ENCODE measurements at regions not wholly inside any gene's neighbourhood (a gene's known extent, or its start where the extent isn't known, plus 50 kb on each side); places are given as distances from the start of the nearest gene placed in this dataset.
"Not testable (repeated sequence)": the region's sequence is repeated elsewhere in the genome, so short reads cannot be mapped to it uniquely, and the experiment has no call there.

- no peak for FAIRE-seq
- TF ChIP-seq POLR2AphosphoS5 (IDR thresholded peaks at IDR 0.05; ENCODE audit: low read depth, low read length) (no peak), TAF1 (IDR thresholded peaks at IDR 0.05; ENCODE audit: low read depth, low read length) (no peak), SPI1 (IDR thresholded peaks at IDR 0.05; ENCODE audit: low read depth, low read length) (no peak), POLR2A (IDR thresholded peaks at IDR 0.05; ENCODE audit: low read depth, low read length) (no peak), POU2F2 (IDR thresholded peaks at IDR 0.05; ENCODE audit: low read depth, low read length) (no peak), PAX5 (IDR thresholded peaks at IDR 0.05; ENCODE audit: insufficient read depth, low read length, severe bottlenecking) (no peak)
- no peak for DNase-seq (ENCODE audit: insufficient read length, low spot score)
These were observed 273.7 kb upstream of the C1orf174 start for GRCh38 chr1:4173731-4174130.

GRCh38 chr1:4174291-4175200 is 274.5 kb upstream of the C1orf174 start:
- FAIRE-seq, result no peak
- no peak for DNase-seq (ENCODE audit: insufficient read length, low spot score)
- no peak for TF ChIP-seq POU2F2 (IDR thresholded peaks at IDR 0.05; ENCODE audit: low read depth, low read length)
- TF ChIP-seq PAX5 (IDR thresholded peaks at IDR 0.05; ENCODE audit: insufficient read depth, low read length, severe bottlenecking), result no peak
- no peak for TF ChIP-seq POLR2AphosphoS5 (IDR thresholded peaks at IDR 0.05; ENCODE audit: low read depth, low read length)
- TF ChIP-seq TAF1 (IDR thresholded peaks at IDR 0.05; ENCODE audit: low read depth, low read length), result no peak
- no peak for TF ChIP-seq SPI1 (IDR thresholded peaks at IDR 0.05; ENCODE audit: low read depth, low read length)
- TF ChIP-seq POLR2A (IDR thresholded peaks at IDR 0.05; ENCODE audit: low read depth, low read length), result no peak

GRCh38 chr1:4175566-4176405 is 275.7 kb upstream of the C1orf174 start:
- no peak for FAIRE-seq
- TF ChIP-seq POLR2A (IDR thresholded peaks at IDR 0.05; ENCODE audit: low read depth, low read length) (no peak), POLR2AphosphoS5 (IDR thresholded peaks at IDR 0.05; ENCODE audit: low read depth, low read length) (no peak), TAF1 (IDR thresholded peaks at IDR 0.05; ENCODE audit: low read depth, low read length) (no peak), POU2F2 (IDR thresholded peaks at IDR 0.05; ENCODE audit: low read depth, low read length) (no peak), SPI1 (IDR thresholded peaks at IDR 0.05; ENCODE audit: low read depth, low read length) (no peak), PAX5 (IDR thresholded peaks at IDR 0.05; ENCODE audit: insufficient read depth, low read length, severe bottlenecking) (no peak)
- DNase-seq (ENCODE audit: insufficient read length, low spot score), result no peak

- FAIRE-seq (no peak), DNase-seq (ENCODE audit: insufficient read length, low spot score) (no peak)
These were observed 276.8 kb upstream of the C1orf174 start for GRCh38 chr1:4176841-4177240.

GRCh38 chr1:4177425-4178150 is 277.5 kb upstream of the C1orf174 start:
- FAIRE-seq, result no peak

More at GRCh38 chr1:4176841-4177240, 276.8 kb upstream of the C1orf174 start:
- TF ChIP-seq TAF1 (IDR thresholded peaks at IDR 0.05; ENCODE audit: low read depth, low read length) (no peak), POLR2A (IDR thresholded peaks at IDR 0.05; ENCODE audit: low read depth, low read length) (no peak), POLR2AphosphoS5 (IDR thresholded peaks at IDR 0.05; ENCODE audit: low read depth, low read length) (no peak), POU2F2 (IDR thresholded peaks at IDR 0.05; ENCODE audit: low read depth, low read length) (no peak), SPI1 (IDR thresholded peaks at IDR 0.05; ENCODE audit: low read depth, low read length) (no peak), PAX5 (IDR thresholded peaks at IDR 0.05; ENCODE audit: insufficient read depth, low read length, severe bottlenecking) (no peak)

GRCh38 chr1:4178501-4179113 is 278.5 kb upstream of the C1orf174 start:
- FAIRE-seq (no peak), DNase-seq (ENCODE audit: insufficient read length, low spot score) (no peak)
- TF ChIP-seq POLR2AphosphoS5 (IDR thresholded peaks at IDR 0.05; ENCODE audit: low read depth, low read length), result no peak
- TF ChIP-seq SPI1 (IDR thresholded peaks at IDR 0.05; ENCODE audit: low read depth, low read length), result no peak
- no peak for TF ChIP-seq POU2F2 (IDR thresholded peaks at IDR 0.05; ENCODE audit: low read depth, low read length)
- no peak for TF ChIP-seq POLR2A (IDR thresholded peaks at IDR 0.05; ENCODE audit: low read depth, low read length)
- TF ChIP-seq PAX5 (IDR thresholded peaks at IDR 0.05; ENCODE audit: insufficient read depth, low read length, severe bottlenecking), result no peak
- TF ChIP-seq TAF1 (IDR thresholded peaks at IDR 0.05; ENCODE audit: low read depth, low read length), result no peak

More at GRCh38 chr1:4177425-4178150, 277.5 kb upstream of the C1orf174 start:
- TF ChIP-seq SPI1 (IDR thresholded peaks at IDR 0.05; ENCODE audit: low read depth, low read length) (no peak), PAX5 (IDR thresholded peaks at IDR 0.05; ENCODE audit: insufficient read depth, low read length, severe bottlenecking) (no peak), POLR2A (IDR thresholded peaks at IDR 0.05; ENCODE audit: low read depth, low read length) (no peak), POLR2AphosphoS5 (IDR thresholded peaks at IDR 0.05; ENCODE audit: low read depth, low read length) (no peak), TAF1 (IDR thresholded peaks at IDR 0.05; ENCODE audit: low read depth, low read length) (no peak), POU2F2 (IDR thresholded peaks at IDR 0.05; ENCODE audit: low read depth, low read length) (no peak)
- DNase-seq (ENCODE audit: insufficient read length, low spot score), result no peak

- no peak for DNase-seq (ENCODE audit: insufficient read length, low spot score)
- TF ChIP-seq PAX5 (IDR thresholded peaks at IDR 0.05; ENCODE audit: insufficient read depth, low read length, severe bottlenecking) (no peak), POLR2A (IDR thresholded peaks at IDR 0.05; ENCODE audit: low read depth, low read length) (no peak), POU2F2 (IDR thresholded peaks at IDR 0.05; ENCODE audit: low read depth, low read length) (peak; percentile 5; the same call in 1 of the 2 replicates), SPI1 (IDR thresholded peaks at IDR 0.05; ENCODE audit: low read depth, low read length) (no peak)
- FAIRE-seq, result no peak
These were observed 280.1 kb upstream of the C1orf174 start for GRCh38 chr1:4179914-4180735.

GRCh38 chr1:4186486-4186885 is 286.4 kb upstream of the C1orf174 start:
- not testable (repeated sequence) for FAIRE-seq; DNase-seq (ENCODE audit: insufficient read length, low spot score)
